Ishikawa (cell line): ENCODE measurements at regions not wholly inside any gene's neighbourhood (a gene's known extent, or its start where the extent isn't known, plus 50 kb on each side); places are given as distances from the start of the nearest gene placed in this dataset.

Experiments
- CEBPB ChIP-seq: IDR thresholded peaks from 2 replicates; pipeline ENCODE4 v1.6.1; 2012
- CREB1 ChIP-seq: IDR thresholded peaks from 2 replicates; pipeline ENCODE4 v1.6.1; 2012; ENCODE audit warnings: low read depth
- EGR1 ChIP-seq: IDR thresholded peaks from 2 replicates; pipeline ENCODE4 v1.6.1; 2012
- EP300 ChIP-seq: IDR thresholded peaks from 2 replicates; pipeline ENCODE4 v1.6.1; 2012; ENCODE audit warnings: borderline replicate concordance
- FOXM1 ChIP-seq: IDR thresholded peaks from 2 replicates; pipeline ENCODE4 v1.6.1; 2012; ENCODE audit warnings: low read depth, borderline replicate concordance
- MAX ChIP-seq: IDR thresholded peaks from 2 replicates; pipeline ENCODE4 v1.6.1; 2012
- NFIC ChIP-seq: IDR thresholded peaks from 2 replicates; pipeline ENCODE4 v1.6.1; 2012
- RAD21 ChIP-seq: IDR thresholded peaks from 2 replicates; pipeline ENCODE4 v1.6.1; 2012; ENCODE audit warnings: low read depth
- REST ChIP-seq: IDR thresholded peaks from 2 replicates; pipeline ENCODE4 v1.6.1; 2012; ENCODE audit warnings: low read depth, mild to moderate bottlenecking
- TAF1 ChIP-seq: IDR thresholded peaks from 2 replicates; pipeline ENCODE4 v1.6.1; 2012; ENCODE audit warnings: low read depth, mild to moderate bottlenecking
- TCF12 ChIP-seq: IDR thresholded peaks from 2 replicates; pipeline ENCODE4 v1.6.1; 2012; ENCODE audit warnings: low read depth
- TEAD4 ChIP-seq: IDR thresholded peaks from 2 replicates; pipeline ENCODE4 v1.6.1; 2012
- USF1 ChIP-seq: IDR thresholded peaks from 2 replicates; pipeline ENCODE4 v1.6.1; 2012
- YY1 ChIP-seq: IDR thresholded peaks from 2 replicates; pipeline ENCODE4 v1.6.1; 2012; ENCODE audit warnings: low read depth
- ZBTB7A ChIP-seq: IDR thresholded peaks from 2 replicates; pipeline ENCODE4 v1.6.1; 2012; ENCODE audit warnings: low read depth

- no peak for TF ChIP-seq MAX
- no peak for TF ChIP-seq TAF1
- no peak for TF ChIP-seq RAD21
- no peak for TF ChIP-seq YY1
- no peak for TF ChIP-seq CEBPB
- no peak for TF ChIP-seq ZBTB7A
- no peak for TF ChIP-seq USF1
- TF ChIP-seq REST = no peak
- TF ChIP-seq NFIC = no peak
- no peak for TF ChIP-seq TCF12
- TF ChIP-seq EGR1 = no peak
- TF ChIP-seq FOXM1 = no peak
- no peak for TF ChIP-seq EP300
- TF ChIP-seq CREB1 = no peak
- no peak for TF ChIP-seq TEAD4
These were observed 61.9 kb upstream of the RGS1 start for GRCh38 chr1:192513697-192514096.

GRCh38 chr1:192516776-192517297 is 58.7 kb upstream of the RGS1 start:
- TF ChIP-seq TEAD4 (no peak), REST (no peak), FOXM1 (no peak), YY1 (no peak), NFIC (no peak), CREB1 (no peak), CEBPB (no peak), EP300 (no peak), TAF1 (no peak), USF1 (no peak)

- TF ChIP-seq RAD21 (no peak), YY1 (no peak), TEAD4 (no peak), FOXM1 (no peak)
These were observed 56.9 kb upstream of the RGS1 start for GRCh38 chr1:192518700-192519099.

DNA sequence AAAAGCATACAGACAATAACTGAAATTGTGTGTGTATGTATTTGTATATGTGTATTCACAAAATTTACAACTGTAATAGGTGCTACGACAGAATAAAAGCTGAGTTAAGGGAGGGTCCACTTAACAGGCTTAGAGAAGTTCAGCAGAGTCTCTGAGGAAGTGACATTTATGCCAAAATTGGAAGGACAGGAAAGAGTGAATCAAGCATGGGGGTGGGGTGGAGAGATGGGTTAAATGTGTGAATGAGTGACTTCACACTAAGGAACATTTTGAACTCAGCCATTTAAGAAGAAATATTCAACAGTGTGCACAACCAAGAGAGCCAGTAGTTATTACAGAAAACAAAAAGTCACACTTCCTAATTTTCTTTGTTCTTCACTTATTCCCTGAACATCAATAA is 53.8 kb upstream of the RGS1 start:
- TF ChIP-seq CEBPB (no peak), CREB1 (no peak), MAX (no peak), TAF1 (no peak), TCF12 (no peak), RAD21 (no peak), NFIC (no peak), FOXM1 (no peak), REST (no peak), ZBTB7A (no peak)

DNA sequence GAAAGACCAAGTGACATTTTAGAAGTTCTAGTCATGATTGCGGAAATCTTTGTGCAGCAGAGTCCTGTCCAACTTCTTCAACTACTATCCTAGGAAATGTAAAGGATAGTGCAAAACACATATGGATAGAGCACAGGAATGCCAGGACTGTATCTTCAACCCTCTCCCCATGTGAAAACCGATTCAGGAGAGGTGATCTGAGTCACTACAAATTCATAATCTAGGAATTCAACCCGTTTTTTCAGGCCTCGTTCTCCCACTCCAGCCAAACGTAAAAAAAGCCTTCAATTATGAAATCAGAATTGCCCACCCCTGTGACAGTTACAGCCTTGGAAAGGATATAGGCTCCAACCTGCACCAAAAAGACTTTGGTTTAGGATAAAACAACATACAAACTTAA is 52.9 kb upstream of the RGS1 start:
- TF ChIP-seq MAX (no peak), ZBTB7A (no peak), EP300 (no peak), NFIC (no peak), YY1 (no peak), TAF1 (no peak)
